ENCODE measurements at regions not wholly inside any gene's neighbourhood (a gene's known extent, or its start where the extent isn't known, plus 50 kb on each side); places are given as distances from the start of the nearest gene placed in this dataset.

GRCh38 chr5:54927097-54927746, 58.2 kb downstream of the ESM1 start:
- DNase-seq = no peak

GRCh38 chr5:54924487-54924886, 60.9 kb downstream of the ESM1 start:
- no peak for DNase-seq

GRCh38 chr5:54917323-54917722, 68.1 kb downstream of the ESM1 start:
- no peak for DNase-seq

- no peak for DNase-seq
Measured at GRCh38 chr5:54915466-54916027, 69.8 kb downstream of the ESM1 start.

GRCh38 chr5:54912021-54912420, 73.4 kb downstream of the ESM1 start:
- no peak for DNase-seq

GRCh38 chr5:54909911-54910870, 75.2 kb downstream of the ESM1 start:
- DNase-seq = no peak

GRCh38 chr5:54908774-54909525, 76.4 kb downstream of the ESM1 start:
- DNase-seq = no peak

- DNase-seq = peak; percentile 21
Measured at GRCh38 chr5:54905942-54906537, 79.4 kb downstream of the ESM1 start.

- no peak for DNase-seq
Measured at GRCh38 chr5:54905246-54905795, 80.1 kb downstream of the ESM1 start.

GRCh38 chr5:54904425-54904824, 81.0 kb downstream of the ESM1 start:
- no peak for DNase-seq

GRCh38 chr5:54902791-54903473, 82.5 kb downstream of the ESM1 start:
- no peak for DNase-seq

- no peak for DNase-seq
Measured at GRCh38 chr5:54900984-54901725, 84.2 kb downstream of the ESM1 start.

- no peak for DNase-seq
Measured at GRCh38 chr5:54897001-54897400, 88.4 kb downstream of the ESM1 start.

- DNase-seq = no peak
Measured at GRCh38 chr5:54895816-54896341, 89.5 kb downstream of the ESM1 start.

GRCh38 chr5:54894957-54895815, 90.2 kb downstream of the ESM1 start:
- no peak for DNase-seq

GRCh38 chr5:54889826-54890225, 95.6 kb downstream of the ESM1 start:
- no peak for DNase-seq

GRCh38 chr5:54887663-54888062, 97.7 kb downstream of the ESM1 start:
- DNase-seq = no peak

- DNase-seq = no peak
Measured at GRCh38 chr5:54886866-54887265, 98.5 kb downstream of the ESM1 start.

GRCh38 chr5:54885636-54886035, 99.8 kb downstream of the ESM1 start:
- no peak for DNase-seq

- DNase-seq = no peak
Measured at GRCh38 chr5:54884195-54884536, 101.2 kb downstream of the ESM1 start.
